ENCODE measurements at regions not wholly inside any gene's neighbourhood (a gene's known extent, or its start where the extent isn't known, plus 50 kb on each side); places are given as distances from the start of the nearest gene placed in this dataset.

GRCh38 chr10:121024905-121025584 lies 173.9 kb downstream of the WDR11 start:
- TF ChIP-seq LEF1 (IDR thresholded peaks at IDR 0.05; ENCODE audit: borderline replicate concordance) (no peak), SUZ12 (IDR thresholded peaks at IDR 0.05) (no peak), L3MBTL2 (conservative IDR thresholded peaks at IDR 0.05) (no peak), SP1 (IDR thresholded peaks at IDR 0.05) (no peak), TARDBP (IDR thresholded peaks at IDR 0.05) (no peak), BHLHE40 (IDR thresholded peaks at IDR 0.05; ENCODE audit: borderline replicate concordance) (no peak), FOXA1 (IDR thresholded peaks at IDR 0.05) (no peak), FOXM1 (IDR thresholded peaks at IDR 0.05; ENCODE audit: borderline replicate concordance) (no peak), ZNF384 (IDR thresholded peaks at IDR 0.05) (no peak), ELF4 (IDR thresholded peaks at IDR 0.05) (no peak), FOXK2 (IDR thresholded peaks at IDR 0.05) (no peak), ARNT (IDR thresholded peaks at IDR 0.05) (no peak), NFRKB (IDR thresholded peaks at IDR 0.05) (no peak), PKNOX1 (IDR thresholded peaks at IDR 0.05) (no peak), CTBP1 (IDR thresholded peaks at IDR 0.05; ENCODE audit: borderline replicate concordance) (no peak), HDGF (IDR thresholded peaks at IDR 0.05; ENCODE audit: borderline replicate concordance) (no peak)
- no peak for DNase-seq (ENCODE audit: extremely low spot score)
- ChIA-PET CTCF (no interaction called here), POLR2A (interaction anchor here (0.8 kb wide), 1 partner anchor 43 kb away, joined by 3 read pairs; no protein-coding TSS in a partner anchor)

DNA sequence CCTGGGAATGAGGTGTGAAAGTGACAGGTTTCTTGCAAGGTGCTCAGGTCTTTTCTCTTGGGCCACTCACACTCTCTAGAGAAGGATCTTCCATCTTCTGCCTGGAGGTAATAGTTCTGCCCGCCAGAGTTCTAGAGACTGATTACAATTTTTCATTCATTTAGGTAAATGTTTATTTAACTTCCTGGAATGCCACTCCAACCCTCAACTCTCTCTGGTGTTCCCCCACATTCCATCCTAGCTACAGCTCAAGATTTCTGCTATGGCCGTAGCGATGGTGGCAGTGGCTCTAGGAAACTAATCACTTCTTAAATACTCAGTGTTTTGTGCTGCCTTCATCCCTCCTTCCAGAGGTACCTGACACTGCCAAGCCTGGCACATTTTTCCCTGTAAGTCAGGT lies 174.6 kb downstream of the WDR11 start:
- DNase-seq (ENCODE audit: extremely low spot score), result no peak
- no peak for TF ChIP-seq BHLHE40 (IDR thresholded peaks at IDR 0.05; ENCODE audit: borderline replicate concordance)
- no peak for TF ChIP-seq L3MBTL2 (conservative IDR thresholded peaks at IDR 0.05)
- ChIA-PET CTCF (no interaction called here), POLR2A (interaction anchor here (0.8 kb wide), 1 partner anchor 43 kb away, joined by 3 read pairs; no protein-coding TSS in a partner anchor)

GRCh38 chr10:121027371-121027770 lies 176.2 kb downstream of the WDR11 start:
- CTCF ChIA-PET, result no interaction called here
- POLR2A ChIA-PET, result no interaction called here
- no peak for TF ChIP-seq ELF4 (IDR thresholded peaks at IDR 0.05)
- TF ChIP-seq BHLHE40 (IDR thresholded peaks at IDR 0.05; ENCODE audit: borderline replicate concordance), result no peak
- no peak for TF ChIP-seq ARNT (IDR thresholded peaks at IDR 0.05)
- DNase-seq (ENCODE audit: extremely low spot score), result no peak

DNA sequence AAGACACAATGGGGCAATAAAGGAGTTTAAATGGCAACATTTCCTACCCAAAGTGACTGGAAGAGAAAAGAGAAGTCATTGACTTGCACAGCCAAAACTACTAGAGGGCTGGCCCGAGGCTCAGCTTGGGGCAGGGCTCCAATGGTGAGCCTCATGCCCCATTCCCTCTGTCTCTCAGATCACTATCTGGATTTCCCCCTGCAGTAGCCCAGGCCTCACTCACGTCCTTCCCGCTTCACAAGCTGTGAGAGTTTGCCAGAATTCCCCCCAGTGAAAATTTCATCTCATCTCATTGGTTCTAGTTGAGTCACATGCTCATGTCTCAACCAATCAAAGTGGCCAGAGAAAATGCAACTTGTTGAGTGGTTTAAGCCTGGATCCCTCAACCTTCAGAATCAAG lies 181.3 kb downstream of the WDR11 start:
- no peak for TF ChIP-seq LEF1 (IDR thresholded peaks at IDR 0.05; ENCODE audit: borderline replicate concordance)
- peak; percentile 42; the same call in 1 of the 2 replicates for TF ChIP-seq L3MBTL2 (conservative IDR thresholded peaks at IDR 0.05)
- no peak for TF ChIP-seq PKNOX1 (IDR thresholded peaks at IDR 0.05)
- TF ChIP-seq ARNT (IDR thresholded peaks at IDR 0.05), result no peak
- no peak for TF ChIP-seq ZNF384 (IDR thresholded peaks at IDR 0.05)
- no peak for TF ChIP-seq FOXM1 (IDR thresholded peaks at IDR 0.05; ENCODE audit: borderline replicate concordance)
- DNase-seq (ENCODE audit: extremely low spot score), result no peak
- CTCF ChIA-PET, result no interaction called here
- POLR2A ChIA-PET, result no interaction called here

- ChIA-PET POLR2A (interaction anchor here (0.8 kb wide), 1 partner anchor 10 kb away, joined by 3 read pairs; no protein-coding TSS in a partner anchor), CTCF (no interaction called here)
- TF ChIP-seq CTBP1 (IDR thresholded peaks at IDR 0.05; ENCODE audit: borderline replicate concordance), result no peak
- TF ChIP-seq LEF1 (IDR thresholded peaks at IDR 0.05; ENCODE audit: borderline replicate concordance), result no peak
- TF ChIP-seq HDGF (IDR thresholded peaks at IDR 0.05; ENCODE audit: borderline replicate concordance), result no peak
- TF ChIP-seq SP1 (IDR thresholded peaks at IDR 0.05), result no peak
- TF ChIP-seq FOXA1 (IDR thresholded peaks at IDR 0.05), result no peak
- no peak for TF ChIP-seq NFRKB (IDR thresholded peaks at IDR 0.05)
- no peak for TF ChIP-seq TARDBP (IDR thresholded peaks at IDR 0.05)
- no peak for TF ChIP-seq SUZ12 (IDR thresholded peaks at IDR 0.05)
- no peak for TF ChIP-seq FOXM1 (IDR thresholded peaks at IDR 0.05; ENCODE audit: borderline replicate concordance)
- TF ChIP-seq FOXK2 (IDR thresholded peaks at IDR 0.05), result no peak
- TF ChIP-seq ARNT (IDR thresholded peaks at IDR 0.05), result no peak
- no peak for TF ChIP-seq ZNF384 (IDR thresholded peaks at IDR 0.05)
- TF ChIP-seq BHLHE40 (IDR thresholded peaks at IDR 0.05; ENCODE audit: borderline replicate concordance), result no peak
- no peak for TF ChIP-seq ELF4 (IDR thresholded peaks at IDR 0.05)
- no peak for TF ChIP-seq PKNOX1 (IDR thresholded peaks at IDR 0.05)
- no peak for TF ChIP-seq L3MBTL2 (conservative IDR thresholded peaks at IDR 0.05)
- DNase-seq (ENCODE audit: extremely low spot score), result no peak
These were observed 182.2 kb downstream of the WDR11 start for GRCh38 chr10:121033366-121033765.

DNA sequence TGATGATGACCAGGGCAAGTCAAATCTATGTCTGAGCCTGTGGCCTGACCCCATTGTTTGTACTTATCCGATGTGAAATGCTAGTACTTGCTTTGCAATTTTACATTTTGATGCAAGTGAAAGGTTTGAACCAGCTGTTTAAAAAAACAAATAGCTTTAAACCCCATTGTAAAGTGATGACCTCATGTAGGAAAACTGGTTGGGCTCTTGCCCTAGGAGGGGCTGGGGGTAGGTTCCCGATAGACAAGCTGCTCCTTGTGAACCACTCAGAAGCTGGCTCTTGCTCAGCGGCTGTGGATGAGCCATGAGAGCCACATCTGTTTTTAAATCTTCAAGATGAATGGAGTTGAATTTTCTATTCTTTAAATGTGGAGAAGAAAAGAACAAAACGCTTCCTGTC lies 185.3 kb downstream of the WDR11 start:
- no peak for TF ChIP-seq ELF4 (IDR thresholded peaks at IDR 0.05)
- TF ChIP-seq SUZ12 (IDR thresholded peaks at IDR 0.05), result no peak
- no peak for TF ChIP-seq BHLHE40 (IDR thresholded peaks at IDR 0.05; ENCODE audit: borderline replicate concordance)
- TF ChIP-seq PKNOX1 (IDR thresholded peaks at IDR 0.05), result no peak
- no peak for TF ChIP-seq HDGF (IDR thresholded peaks at IDR 0.05; ENCODE audit: borderline replicate concordance)
- no peak for TF ChIP-seq SP1 (IDR thresholded peaks at IDR 0.05)
- no peak for TF ChIP-seq L3MBTL2 (conservative IDR thresholded peaks at IDR 0.05)
- no peak for TF ChIP-seq ARNT (IDR thresholded peaks at IDR 0.05)
- TF ChIP-seq FOXA1 (IDR thresholded peaks at IDR 0.05), result no peak
- no peak for TF ChIP-seq FOXK2 (IDR thresholded peaks at IDR 0.05)
- no peak for TF ChIP-seq FOXM1 (IDR thresholded peaks at IDR 0.05; ENCODE audit: borderline replicate concordance)
- no peak for TF ChIP-seq TARDBP (IDR thresholded peaks at IDR 0.05)
- no peak for TF ChIP-seq NFRKB (IDR thresholded peaks at IDR 0.05)
- TF ChIP-seq CTBP1 (IDR thresholded peaks at IDR 0.05; ENCODE audit: borderline replicate concordance), result no peak
- TF ChIP-seq ZNF384 (IDR thresholded peaks at IDR 0.05), result no peak
- TF ChIP-seq LEF1 (IDR thresholded peaks at IDR 0.05; ENCODE audit: borderline replicate concordance), result no peak
- DNase-seq (ENCODE audit: extremely low spot score), result no peak
- CTCF ChIA-PET, result interaction anchor here (0.7 kb wide), 1 partner anchor 14 kb away, joined by 7 read pairs; no protein-coding TSS in a partner anchor
- POLR2A ChIA-PET, result interaction anchor here (0.6 kb wide), 1 partner anchor 155 kb away, joined by 3 read pairs; no protein-coding TSS in a partner anchor

Measured in HEK293T (cell line).